ENCODE measurements at regions not wholly inside any gene's neighbourhood (a gene's known extent, or its start where the extent isn't known, plus 50 kb on each side); places are given as distances from the start of the nearest gene placed in this dataset.

- DNase-seq (ENCODE audit: low read depth): no peak
Measured at GRCh38 chr1:24985737-24986136, 55.7 kb upstream of the RUNX3 start.

DNA sequence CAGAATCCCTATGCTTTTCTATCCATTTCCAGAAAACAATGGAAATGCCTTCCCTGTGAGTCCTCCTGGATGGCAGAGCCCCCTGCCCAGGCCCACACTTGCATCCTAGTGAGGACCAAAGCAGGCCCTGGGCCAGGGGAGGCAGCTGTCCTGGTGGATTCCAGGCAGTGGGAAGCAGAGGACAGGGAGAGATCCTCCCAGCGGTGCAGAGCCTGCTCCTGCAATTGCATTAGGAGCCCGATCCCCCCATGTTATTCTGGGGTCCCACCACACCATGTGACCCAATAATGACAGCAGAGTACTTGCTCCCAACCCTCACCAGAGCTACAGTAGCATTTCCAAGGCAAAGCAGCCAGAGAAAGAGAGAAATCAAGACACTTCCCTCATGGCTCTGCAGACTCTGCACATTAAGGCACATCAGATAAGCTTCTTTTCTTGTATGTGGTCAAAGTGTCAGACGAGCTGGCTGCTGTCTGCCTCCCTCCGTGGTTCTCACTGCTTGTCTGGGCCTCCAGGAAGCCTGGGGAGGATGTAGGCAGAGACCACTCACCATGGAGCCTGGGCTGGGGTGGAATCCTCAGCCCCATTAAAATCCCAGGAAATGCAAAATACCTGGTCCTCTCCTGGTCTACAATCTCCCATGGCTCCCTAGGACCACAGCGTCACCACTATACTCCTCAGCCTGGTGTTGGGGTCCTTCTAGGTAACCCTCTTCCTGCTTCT lies 54.9 kb upstream of the RUNX3 start:
- DNase-seq (ENCODE audit: low read depth): no peak

DNA sequence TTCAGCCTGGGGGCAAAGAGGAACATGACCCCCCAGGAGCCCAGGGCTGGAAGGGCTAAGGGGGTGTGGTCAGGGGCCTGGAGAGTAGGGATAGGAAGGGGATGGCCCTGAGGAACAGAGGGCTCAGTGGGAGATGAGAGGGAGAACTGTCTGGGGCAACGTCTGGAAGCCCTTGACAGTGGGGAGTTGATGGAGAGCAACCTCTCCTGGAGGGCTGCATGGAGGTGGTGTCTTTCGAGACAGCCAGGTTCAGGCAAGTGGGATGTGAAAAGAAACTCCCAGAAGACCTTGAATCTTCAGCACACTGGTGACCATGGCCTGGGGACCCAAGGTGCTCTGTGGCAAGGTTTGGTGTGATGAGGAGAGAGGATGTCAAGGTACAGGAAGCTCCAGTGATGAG lies 54.2 kb upstream of the RUNX3 start:
- no peak for DNase-seq (ENCODE audit: low read depth)

DNA sequence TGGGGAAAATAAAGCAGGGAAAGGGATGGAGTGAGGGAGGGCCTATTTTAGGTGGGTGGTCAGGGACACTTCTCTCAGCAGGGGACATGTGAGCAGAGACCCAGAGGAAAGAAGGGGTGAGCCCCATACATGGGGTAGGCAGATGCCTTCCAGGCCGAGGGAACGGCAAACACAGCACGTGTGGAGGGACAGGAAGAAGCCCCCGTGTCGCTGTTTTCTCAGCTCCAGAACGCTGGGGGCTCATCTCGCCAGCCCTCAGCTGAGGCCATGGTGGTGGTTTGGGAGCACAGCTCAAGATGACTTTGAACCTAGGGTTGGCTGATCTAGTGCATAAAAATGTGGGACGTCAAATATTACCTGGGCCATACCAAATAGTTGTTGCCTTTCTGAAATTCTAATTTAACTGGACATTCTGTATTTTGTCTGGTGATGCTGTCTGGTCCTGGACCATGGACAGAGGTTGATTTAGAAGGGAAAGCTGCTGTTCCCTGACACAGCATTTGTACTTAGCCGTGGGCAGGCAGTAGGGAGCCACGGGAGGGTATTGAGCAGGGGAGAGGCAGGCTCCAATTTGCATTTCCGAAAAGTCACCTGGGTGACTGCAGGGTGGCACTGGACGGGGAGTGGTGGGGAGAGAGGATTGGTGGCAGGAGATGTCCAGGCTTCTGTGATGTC lies 53.1 kb upstream of the RUNX3 start:
- DNase-seq (ENCODE audit: low read depth): no peak

DNA sequence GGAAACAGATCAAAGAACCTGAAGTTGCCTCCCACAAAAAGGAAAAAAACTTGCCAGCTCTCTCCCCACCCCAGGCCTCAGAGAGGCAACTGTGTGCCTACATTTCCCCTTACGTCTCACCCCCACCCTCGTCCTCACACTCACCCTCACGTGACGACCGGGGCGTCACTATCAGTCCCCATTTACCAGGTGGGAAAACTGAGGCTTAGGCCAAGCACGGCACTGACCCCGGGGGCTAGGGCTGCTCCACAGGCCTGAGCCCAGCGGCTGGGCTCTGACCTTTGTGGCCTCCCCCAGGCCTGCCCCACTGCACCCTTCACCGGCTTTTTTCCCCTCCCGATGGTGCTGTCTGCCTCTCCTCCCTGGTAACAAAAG lies 51.5 kb upstream of the RUNX3 start:
- no peak for DNase-seq (ENCODE audit: low read depth)

DNA sequence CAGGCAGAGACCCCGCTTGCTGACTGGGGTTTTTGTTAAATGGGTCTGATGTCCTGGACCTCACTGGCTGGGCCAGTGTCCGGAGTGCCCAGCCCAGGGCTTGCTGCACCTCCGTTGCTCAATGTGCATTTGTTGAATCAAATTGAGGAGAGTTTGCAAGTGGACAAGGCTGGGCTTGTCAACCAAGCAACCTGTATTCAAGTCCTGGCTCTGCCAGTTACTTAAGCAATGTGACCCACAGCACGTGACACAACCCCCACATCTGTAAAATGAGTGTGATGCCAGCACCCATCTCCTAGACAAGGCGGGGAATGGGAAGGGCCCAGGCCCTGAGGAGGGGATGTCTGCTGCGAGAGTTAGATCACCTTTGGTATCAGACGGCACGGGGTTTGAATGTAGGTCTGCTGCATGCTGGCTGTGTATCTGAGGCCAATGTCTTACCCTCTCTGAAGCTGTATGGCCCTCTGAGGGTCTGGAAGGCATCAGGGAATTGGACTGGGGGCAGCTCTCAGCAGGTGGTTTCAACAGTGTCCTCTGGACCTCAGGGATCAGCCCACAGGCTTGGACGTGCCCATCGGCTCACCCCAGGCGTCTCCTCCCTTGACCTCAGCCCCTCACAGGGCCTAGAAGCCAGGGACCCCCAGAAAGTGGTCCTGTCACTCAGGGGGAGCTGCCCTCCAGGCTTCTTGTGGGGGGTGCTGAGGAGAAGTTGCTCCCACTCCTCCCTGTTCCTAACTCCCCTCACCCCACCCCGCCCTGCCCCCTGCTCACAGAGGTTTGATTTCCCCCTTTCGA lies 51.0 kb upstream of the RUNX3 start:
- DNase-seq (ENCODE audit: low read depth): no peak

Data from stromal cell of bone marrow (primary cell).